Neural progenitor cell (in vitro differentiated cells): ENCODE measurements at regions not wholly inside any gene's neighbourhood (a gene's known extent, or its start where the extent isn't known, plus 50 kb on each side); places are given as distances from the start of the nearest gene placed in this dataset.
"Not testable (repeated sequence)": the region's sequence is repeated elsewhere in the genome, so short reads cannot be mapped to it uniquely, and the experiment has no call there.

Experiments
- DNase-seq: peaks from one replicate; pipeline ENCODE4 v3.0.0-alpha.2; 2016; ENCODE audit warnings: low spot score
- H2AFZ ChIP-seq: fragments of 200-600 bp; sonication (generic); replicated peaks from 2 replicates; pipeline ENCODE4 v1.6.1; 2016; ENCODE audit warnings: antibody characterized with exemption
- H3F3A ChIP-seq: fragments of 200-600 bp; sonication (generic); 2 replicates; pipeline ENCODE4 v1.6.1; 2016; ENCODE audit warnings: antibody characterized with exemption, low read depth
- H3K27ac ChIP-seq: fragments of 200-600 bp; sonication (generic); 2 replicates; pipeline ENCODE4 v1.5.1; 2016; ENCODE audit warnings: mild to moderate bottlenecking
- H3K27me3 ChIP-seq: fragments of 200-600 bp; sonication (generic); 2 replicates; pipeline ENCODE4 v1.6.1; 2016; ENCODE audit warnings: mild to moderate bottlenecking, moderate library complexity
- H3K36me3 ChIP-seq: fragments of 200-600 bp; sonication (generic); 2 replicates; pipeline ENCODE4 v1.5.1; 2016
- H3K4me1 ChIP-seq: fragments of 200-600 bp; sonication (generic); 2 replicates; pipeline ENCODE4 v1.6.1; 2016; ENCODE audit warnings: mixed run types
- H3K4me2 ChIP-seq: fragments of 200-600 bp; sonication (generic); 2 replicates; pipeline ENCODE4 v1.6.1; 2016
- H3K4me3 ChIP-seq: fragments of 200-600 bp; sonication (generic); 2 replicates; pipeline ENCODE4 v1.5.1; 2016
- H3K79me2 ChIP-seq: fragments of 200-600 bp; sonication (generic); 2 replicates; pipeline ENCODE4 v1.6.1; 2016; ENCODE audit warnings: low read depth
- H3K9ac ChIP-seq: fragments of 200-600 bp; sonication (generic); 2 replicates; pipeline ENCODE4 v1.6.1; 2016
- H3K9me3 ChIP-seq: fragments of 200-600 bp; sonication (generic); 2 replicates; pipeline ENCODE4 v1.5.1; 2016; ENCODE audit warnings: low read depth
- H4K20me1 ChIP-seq: fragments of 200-600 bp; sonication (generic); 2 replicates; pipeline ENCODE4 v1.6.1; 2016; ENCODE audit warnings: low read depth
- H3K27ac Mint-ChIP-seq: 3 replicates; pipeline ENCODE4 v1.8.0; 2021; ENCODE audit warnings: mixed read lengths
- H3K27me3 Mint-ChIP-seq: 2 replicates; pipeline ENCODE4 v1.8.0; 2022; ENCODE audit warnings: low read depth, mild to moderate bottlenecking, inconsistent platforms, moderate library complexity, mixed read lengths; ENCODE audit not compliant: insufficient read depth
- H3K36me3 Mint-ChIP-seq: 3 replicates; pipeline ENCODE4 v1.8.0; 2021; ENCODE audit warnings: mixed read lengths
- H3K4me1 Mint-ChIP-seq: 3 replicates; pipeline ENCODE4 v1.8.0; 2021; ENCODE audit warnings: mixed read lengths
- H3K4me3 Mint-ChIP-seq: 3 replicates; pipeline ENCODE4 v1.8.0; 2021; ENCODE audit warnings: mild to moderate bottlenecking, moderate library complexity, mixed read lengths
- H3K9me3 Mint-ChIP-seq: 3 replicates; pipeline ENCODE4 v1.8.0; 2020; ENCODE audit warnings: mixed read lengths
- CTCF ChIP-seq: fragments of 200-600 bp; sonication (generic); IDR thresholded peaks from 2 replicates; pipeline ENCODE4 v1.5.1; 2017; ENCODE audit warnings: antibody characterized with exemption, mild to moderate bottlenecking
- EZH2 ChIP-seq: fragments of 200-600 bp; sonication (generic); IDR thresholded peaks from 2 replicates; pipeline ENCODE4 v1.6.1; 2017; ENCODE audit warnings: antibody characterized with exemption, mild to moderate bottlenecking, moderate library complexity
- EZH2phosphoT487 ChIP-seq: fragments of 200-600 bp; sonication (generic); IDR thresholded peaks from 2 replicates; pipeline ENCODE4 v1.6.1; 2017; ENCODE audit warnings: antibody characterized with exemption

GRCh38 chr6:146985966-146986365, 218.3 kb upstream of the STXBP5 start:
- Mint-ChIP-seq H3K27ac (no peak overlapping the region), H3K27me3 (peaks cover 3% of the 10 kb centered on the region), H3K9me3 (peaks cover 2% of the 10 kb centered on the region), H3K4me1 (no peaks in the 10 kb centered on the region), H3K36me3 (no peaks in the 10 kb centered on the region), H3K4me3 (no peak overlapping the region)
- no peak for DNase-seq
- H3K27ac ChIP-seq: no peak overlapping the region
- H3K4me1 ChIP-seq: no peaks in the 10 kb centered on the region
- no peaks in the 10 kb centered on the region for H3K9me3 ChIP-seq
- H3K36me3 ChIP-seq: no peaks in the 10 kb centered on the region
- H3K4me3 ChIP-seq: no peak overlapping the region
- H4K20me1 ChIP-seq: no peaks in the 10 kb centered on the region
- no peak overlapping the region for H2AFZ ChIP-seq
- no peaks in the 10 kb centered on the region for H3K79me2 ChIP-seq
- TF ChIP-seq CTCF (no peak), EZH2phosphoT487 (no peak), EZH2 (no peak)
- H3K4me2 ChIP-seq: no peak overlapping the region
- no peaks in the 10 kb centered on the region for H3K27me3 ChIP-seq
- H3K9ac ChIP-seq: no peak overlapping the region
- H3F3A ChIP-seq: no peaks in the 10 kb centered on the region

- H3K4me2 ChIP-seq, H3K79me2 ChIP-seq, H3K9me3 Mint-ChIP-seq, DNase-seq, H3K27ac Mint-ChIP-seq, H3K27me3 Mint-ChIP-seq, H3K4me3 Mint-ChIP-seq, H3F3A ChIP-seq, H2AFZ ChIP-seq, H3K36me3 Mint-ChIP-seq, H3K4me1 ChIP-seq, H3K4me3 ChIP-seq, H3K9me3 ChIP-seq, H3K27me3 ChIP-seq, H3K4me1 Mint-ChIP-seq, H3K27ac ChIP-seq, H3K9ac ChIP-seq, H3K36me3 ChIP-seq, H4K20me1 ChIP-seq: not testable (repeated sequence)
Measured at GRCh38 chr6:146987938-146988337, 216.3 kb upstream of the STXBP5 start.

GRCh38 chr6:146989860-146990259, 214.4 kb upstream of the STXBP5 start:
- Histone ChIP-seq H3K27ac (no peak overlapping the region), H3K4me1 (no peaks in the 10 kb centered on the region), H3K4me3 (no peak overlapping the region), H3K27me3 (no peaks in the 10 kb centered on the region), H3K36me3 (no peaks in the 10 kb centered on the region), H3K9me3 (no peaks in the 10 kb centered on the region), H3F3A (no peaks in the 10 kb centered on the region), H2AFZ (no peak overlapping the region), H3K79me2 (no peaks in the 10 kb centered on the region), H3K9ac (no peak overlapping the region), H3K4me2 (no peak overlapping the region), H4K20me1 (no peaks in the 10 kb centered on the region)
- no peak overlapping the region for H3K4me3 Mint-ChIP-seq
- DNase-seq: no peak
- H3K9me3 Mint-ChIP-seq: peaks cover 2% of the 10 kb centered on the region
- H3K36me3 Mint-ChIP-seq: no peaks in the 10 kb centered on the region
- TF ChIP-seq EZH2: no peak
- no peak for TF ChIP-seq EZH2phosphoT487
- TF ChIP-seq CTCF: no peak
- no peaks in the 10 kb centered on the region for H3K4me1 Mint-ChIP-seq
- no peak overlapping the region for H3K27ac Mint-ChIP-seq
- peaks cover 3% of the 10 kb centered on the region for H3K27me3 Mint-ChIP-seq

GRCh38 chr6:146990284-146990683, 213.9 kb upstream of the STXBP5 start:
- TF ChIP-seq CTCF: no peak
- no peak for TF ChIP-seq EZH2phosphoT487
- TF ChIP-seq EZH2: no peak
- H3K36me3 ChIP-seq: no peaks in the 10 kb centered on the region
- no peak overlapping the region for H3K4me3 Mint-ChIP-seq
- H3K4me3 ChIP-seq: no peak overlapping the region
- no peaks in the 10 kb centered on the region for H3K36me3 Mint-ChIP-seq
- peaks cover 3% of the 10 kb centered on the region for H3K27me3 Mint-ChIP-seq
- H2AFZ ChIP-seq: no peak overlapping the region
- H4K20me1 ChIP-seq: no peaks in the 10 kb centered on the region
- no peaks in the 10 kb centered on the region for H3K9me3 ChIP-seq
- no peak overlapping the region for H3K4me2 ChIP-seq
- peaks cover 2% of the 10 kb centered on the region for H3K9me3 Mint-ChIP-seq
- H3F3A ChIP-seq: no peaks in the 10 kb centered on the region
- H3K4me1 ChIP-seq: no peaks in the 10 kb centered on the region
- no peak overlapping the region for H3K27ac Mint-ChIP-seq
- no peaks in the 10 kb centered on the region for H3K79me2 ChIP-seq
- H3K27me3 ChIP-seq: no peaks in the 10 kb centered on the region
- no peak for DNase-seq
- H3K27ac ChIP-seq: no peak overlapping the region
- no peak overlapping the region for H3K9ac ChIP-seq
- H3K4me1 Mint-ChIP-seq: no peaks in the 10 kb centered on the region
